ENCODE measurements at regions not wholly inside any gene's neighbourhood (a gene's known extent, or its start where the extent isn't known, plus 50 kb on each side); places are given as distances from the start of the nearest gene placed in this dataset.
A peak's percentile ranks its signal among the peaks of the same experiment; 100 is the strongest.

- TF ChIP-seq, protein P1, sequence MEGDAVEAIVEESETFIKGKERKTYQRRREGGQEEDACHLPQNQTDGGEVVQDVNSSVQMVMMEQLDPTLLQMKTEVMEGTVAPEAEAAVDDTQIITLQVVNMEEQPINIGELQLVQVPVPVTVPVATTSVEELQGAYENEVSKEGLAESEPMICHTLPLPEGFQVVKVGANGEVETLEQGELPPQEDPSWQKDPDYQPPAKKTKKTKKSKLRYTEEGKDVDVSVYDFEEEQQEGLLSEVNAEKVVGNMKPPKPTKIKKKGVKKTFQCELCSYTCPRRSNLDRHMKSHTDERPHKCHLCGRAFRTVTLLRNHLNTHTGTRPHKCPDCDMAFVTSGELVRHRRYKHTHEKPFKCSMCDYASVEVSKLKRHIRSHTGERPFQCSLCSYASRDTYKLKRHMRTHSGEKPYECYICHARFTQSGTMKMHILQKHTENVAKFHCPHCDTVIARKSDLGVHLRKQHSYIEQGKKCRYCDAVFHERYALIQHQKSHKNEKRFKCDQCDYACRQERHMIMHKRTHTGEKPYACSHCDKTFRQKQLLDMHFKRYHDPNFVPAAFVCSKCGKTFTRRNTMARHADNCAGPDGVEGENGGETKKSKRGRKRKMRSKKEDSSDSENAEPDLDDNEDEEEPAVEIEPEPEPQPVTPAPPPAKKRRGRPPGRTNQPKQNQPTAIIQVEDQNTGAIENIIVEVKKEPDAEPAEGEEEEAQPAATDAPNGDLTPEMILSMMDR (IDR thresholded peaks at IDR 0.05; ENCODE audit: insufficient read depth, low read length, severe bottlenecking): no peak
- DNase-seq (ENCODE audit: low read depth) (peak; percentile 64), FAIRE-seq (no peak)
- Histone ChIP-seq H3K36me3 (ENCODE audit: control insufficient read depth, insufficient read depth, low read length) (no peaks in the 10 kb centered on the region), H3K27me3 (ENCODE audit: control insufficient read depth, insufficient read depth, low read length) (no peaks in the 10 kb centered on the region), H3K4me3 (ENCODE audit: low read depth, low read length) (peak overlapping the region; percentile 19)
Observed at GRCh38 chr9:108271646-108272348, 584.0 kb downstream of the ACTL7B start.

DNA sequence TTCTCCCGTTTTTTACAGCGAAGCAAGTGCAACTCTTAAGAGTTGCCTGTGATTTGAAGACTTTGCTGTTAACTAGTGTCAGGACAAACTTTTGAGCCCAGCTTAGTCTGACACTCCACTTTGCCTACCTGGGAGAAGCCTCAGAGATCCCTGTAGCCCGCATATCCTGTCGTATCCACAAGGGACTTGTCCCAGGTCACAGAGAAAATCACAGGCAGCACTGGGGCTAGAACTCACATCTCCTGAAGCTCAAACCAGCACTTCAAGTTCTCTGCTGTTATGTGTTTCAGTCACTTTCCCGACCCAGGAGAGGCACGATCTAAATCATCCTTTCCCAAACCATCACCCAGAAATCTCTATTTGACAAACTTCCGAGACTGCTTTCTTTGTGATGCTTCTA, 584.5 kb downstream of the ACTL7B start:
- Histone ChIP-seq H3K27me3 (ENCODE audit: control insufficient read depth, insufficient read depth, low read length) (no peaks in the 10 kb centered on the region), H3K4me3 (ENCODE audit: low read depth, low read length) (no peak overlapping the region), H3K36me3 (ENCODE audit: control insufficient read depth, insufficient read depth, low read length) (no peaks in the 10 kb centered on the region)
- no peak for FAIRE-seq
- TF ChIP-seq, protein P1 (IDR thresholded peaks at IDR 0.05; ENCODE audit: insufficient read depth, low read length, severe bottlenecking): no peak
- DNase-seq (ENCODE audit: low read depth): no peak

GRCh38 chr9:108270561-108270960, 585.2 kb downstream of the ACTL7B start:
- H3K4me3 ChIP-seq (ENCODE audit: low read depth, low read length): no peak overlapping the region
- FAIRE-seq (no peak), DNase-seq (ENCODE audit: low read depth) (no peak)
- no peaks in the 10 kb centered on the region for H3K36me3 ChIP-seq (ENCODE audit: control insufficient read depth, insufficient read depth, low read length)
- TF ChIP-seq, protein P1 (IDR thresholded peaks at IDR 0.05; ENCODE audit: insufficient read depth, low read length, severe bottlenecking): no peak
- H3K27me3 ChIP-seq (ENCODE audit: control insufficient read depth, insufficient read depth, low read length): no peaks in the 10 kb centered on the region

DNA sequence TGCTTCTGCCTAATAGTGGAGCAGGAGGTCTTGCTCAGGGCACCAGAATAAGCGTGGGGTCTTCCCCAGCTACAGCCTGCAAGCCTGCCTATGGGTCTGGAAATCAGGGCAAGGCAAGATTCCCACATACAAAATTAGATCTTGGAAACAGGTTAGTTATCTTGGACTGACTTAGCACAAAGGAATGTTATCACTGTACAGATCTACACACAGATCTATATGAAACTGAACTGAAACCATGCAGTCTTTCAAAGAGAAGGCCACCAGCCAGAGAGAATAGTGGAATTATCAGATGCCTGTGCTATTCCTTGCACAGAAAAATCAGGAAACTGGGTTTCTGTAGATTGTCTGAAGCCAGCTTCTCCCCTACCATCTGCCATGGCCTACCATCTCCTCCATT, 585.7 kb downstream of the ACTL7B start:
- peak; percentile 64 for FAIRE-seq
- no peaks in the 10 kb centered on the region for H3K36me3 ChIP-seq (ENCODE audit: control insufficient read depth, insufficient read depth, low read length)
- no peaks in the 10 kb centered on the region for H3K27me3 ChIP-seq (ENCODE audit: control insufficient read depth, insufficient read depth, low read length)
- H3K4me3 ChIP-seq (ENCODE audit: low read depth, low read length): no peak overlapping the region
- DNase-seq (ENCODE audit: low read depth): peak; percentile 27
- TF ChIP-seq, protein P1 (IDR thresholded peaks at IDR 0.05; ENCODE audit: insufficient read depth, low read length, severe bottlenecking): no peak

GRCh38 chr9:108269371-108269770, 586.4 kb downstream of the ACTL7B start:
- DNase-seq (ENCODE audit: low read depth): no peak
- Histone ChIP-seq H3K36me3 (ENCODE audit: control insufficient read depth, insufficient read depth, low read length) (no peaks in the 10 kb centered on the region), H3K4me3 (ENCODE audit: low read depth, low read length) (no peak overlapping the region), H3K27me3 (ENCODE audit: control insufficient read depth, insufficient read depth, low read length) (no peaks in the 10 kb centered on the region)
- FAIRE-seq: no peak
- TF ChIP-seq, protein P1 (IDR thresholded peaks at IDR 0.05; ENCODE audit: insufficient read depth, low read length, severe bottlenecking): no peak

GRCh38 chr9:108265065-108265464, 590.7 kb downstream of the ACTL7B start:
- no peaks in the 10 kb centered on the region for H3K36me3 ChIP-seq (ENCODE audit: control insufficient read depth, insufficient read depth, low read length)
- TF ChIP-seq, protein P1 (IDR thresholded peaks at IDR 0.05; ENCODE audit: insufficient read depth, low read length, severe bottlenecking): no peak
- no peak for FAIRE-seq
- no peak for DNase-seq (ENCODE audit: low read depth)
- no peaks in the 10 kb centered on the region for H3K27me3 ChIP-seq (ENCODE audit: control insufficient read depth, insufficient read depth, low read length)
- no peak overlapping the region for H3K4me3 ChIP-seq (ENCODE audit: low read depth, low read length)

Measured in bronchial epithelial cell (primary cell).